ENCODE measurements at regions not wholly inside any gene's neighbourhood (a gene's known extent, or its start where the extent isn't known, plus 50 kb on each side); places are given as distances from the start of the nearest gene placed in this dataset.

DNA sequence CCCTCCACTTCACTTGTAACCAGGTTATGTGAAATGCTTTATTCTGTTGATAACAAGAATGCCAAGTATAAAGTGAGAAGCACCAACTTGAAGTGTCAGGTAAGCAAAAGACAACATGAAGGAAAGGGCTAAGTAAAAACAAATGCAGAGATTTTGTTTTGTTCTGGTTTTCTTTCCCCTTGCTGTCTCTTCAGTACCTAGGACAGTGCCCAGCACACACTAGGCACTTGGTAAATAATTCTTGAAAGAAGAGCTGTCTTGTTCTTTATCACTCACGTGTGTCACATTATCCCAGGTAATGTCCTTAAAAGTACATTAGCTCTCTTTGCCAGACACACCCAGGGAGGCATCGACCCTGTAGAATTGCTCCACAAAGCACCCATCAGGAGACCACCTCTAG lies 350.0 kb upstream of the IRAK1BP1 start:
- TF ChIP-seq CTCF (IDR thresholded peaks at IDR 0.05), result no peak
- TF ChIP-seq POLR2A (IDR thresholded peaks at IDR 0.05), result no peak

Data from thyroid gland (tissue), 4 donors.